ENCODE measurements at regions not wholly inside any gene's neighbourhood (a gene's known extent, or its start where the extent isn't known, plus 50 kb on each side); places are given as distances from the start of the nearest gene placed in this dataset.
A peak's percentile ranks its signal among the peaks of the same experiment; 100 is the strongest.

DNA sequence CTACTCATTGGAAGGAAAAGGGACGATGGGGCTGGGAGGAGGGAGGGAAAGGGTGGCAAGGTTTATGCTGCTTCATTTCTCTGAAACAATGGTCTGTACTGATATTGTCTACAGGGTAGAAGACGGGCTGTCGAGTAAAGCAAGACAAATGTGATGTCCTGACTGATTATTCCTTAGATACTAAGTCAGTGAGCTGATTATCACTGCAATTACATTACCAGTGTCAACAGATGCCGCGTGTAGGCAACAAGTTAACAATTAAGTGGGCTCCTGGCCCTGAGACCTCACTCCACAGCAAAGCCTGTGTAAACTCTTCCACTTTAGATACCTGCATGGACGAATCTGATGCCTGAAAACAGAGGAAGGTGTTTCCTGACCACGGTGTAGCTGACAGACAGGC is 602.8 kb downstream of the IRX1 start:
- peak overlapping the region in 4 of 11 experiments; percentile 46 to 66 (median 56); a peak in 4 of 22 replicates for H3K4me2 ChIP-seq
- H3K4me3 ChIP-seq, result no peak overlapping the region

GRCh38 chr5:4199049-4199841 is 603.6 kb downstream of the IRX1 start:
- Histone ChIP-seq H3K4me1 (peaks cover 7 to 27% (median 18%) of the 10 kb centered on the region in 10 experiments; a peak in 17 of 20 replicates), H4K20me1 (no peaks in the 10 kb centered on the region), H3K9me3 (replicated peaks in 1 of 11) (no peaks in the 10 kb centered on the region), H3K27me3 (no peaks in the 10 kb centered on the region), H3K9ac (no peak overlapping the region), H3K4me3 (no peak overlapping the region), H3K4me2 (no peak overlapping the region), H3K27ac (no peak overlapping the region), H3K36me3 (no peaks in the 10 kb centered on the region)
- no peak for TF ChIP-seq Cebpa-rat (IDR thresholded peaks at IDR 0.05)

More for the DNA sequence above, 602.8 kb downstream of the IRX1 start:
- Histone ChIP-seq H4K20me1 (no peaks in the 10 kb centered on the region), H3K27ac (no peak overlapping the region), H3K36me3 (no peaks in the 10 kb centered on the region), H3K4me1 (peaks cover 7 to 27% (median 18%) of the 10 kb centered on the region in 10 experiments; a peak in 17 of 20 replicates), H3K27me3 (no peaks in the 10 kb centered on the region), H3K9ac (no peak overlapping the region), H3K9me3 (replicated peaks in 1 of 11) (no peaks in the 10 kb centered on the region)
- no peak for TF ChIP-seq Cebpa-rat (IDR thresholded peaks at IDR 0.05)

DNA sequence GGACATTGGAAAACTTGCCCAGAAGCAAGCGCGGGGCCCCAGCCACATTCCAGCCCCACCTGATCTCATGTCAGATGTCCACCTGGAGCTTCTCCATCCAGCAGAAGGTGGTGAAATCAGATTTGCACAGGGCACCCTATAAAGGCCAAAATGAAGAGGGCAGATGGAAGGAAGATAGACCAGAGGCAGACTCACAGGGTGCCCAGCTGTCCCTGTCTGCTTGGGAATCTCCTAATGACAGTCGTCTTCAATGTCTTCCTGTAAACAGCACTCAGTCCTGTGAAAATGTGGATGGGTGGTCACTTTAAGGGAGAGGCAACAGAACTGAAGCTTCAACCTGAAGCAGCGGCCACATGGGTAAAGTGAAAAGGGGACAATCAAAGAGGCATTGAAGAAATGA is 607.5 kb downstream of the IRX1 start:
- peaks cover 0 to 9% (median 0%) of the 10 kb centered on the region in 11 experiments; a peak in 6 of 22 replicates for H3K9me3 ChIP-seq (replicated peaks in 1 of 11)
- no peak overlapping the region for H3K4me2 ChIP-seq
- no peaks in the 10 kb centered on the region for H3K36me3 ChIP-seq
- no peaks in the 10 kb centered on the region for H3K27me3 ChIP-seq
- H3K4me1 ChIP-seq, result peaks cover 0 to 19% (median 6%) of the 10 kb centered on the region in 10 experiments; a peak in 9 of 20 replicates
- H3K4me3 ChIP-seq, result no peak overlapping the region
- H4K20me1 ChIP-seq, result no peaks in the 10 kb centered on the region
- no peak overlapping the region for H3K9ac ChIP-seq
- H3K27ac ChIP-seq, result no peak overlapping the region
- TF ChIP-seq Cebpa-rat (IDR thresholded peaks at IDR 0.05), result no peak

GRCh38 chr5:4204276-4205141 is 608.9 kb downstream of the IRX1 start:
- Histone ChIP-seq H3K27me3 (no peaks in the 10 kb centered on the region), H4K20me1 (no peaks in the 10 kb centered on the region), H3K4me3 (no peak overlapping the region), H3K9ac (no peak overlapping the region), H3K4me2 (no peak overlapping the region), H3K9me3 (replicated peaks in 1 of 11) (peaks cover 0 to 10% (median 0%) of the 10 kb centered on the region in 11 experiments; a peak in 6 of 22 replicates), H3K27ac (no peak overlapping the region), H3K36me3 (no peaks in the 10 kb centered on the region), H3K4me1 (peaks cover 0 to 10% (median 5%) of the 10 kb centered on the region in 10 experiments; a peak in 5 of 20 replicates)
- no peak for TF ChIP-seq Cebpa-rat (IDR thresholded peaks at IDR 0.05)

GRCh38 chr5:4205398-4205797 is 609.8 kb downstream of the IRX1 start:
- no peaks in the 10 kb centered on the region for H3K27me3 ChIP-seq
- H3K27ac ChIP-seq, result no peak overlapping the region
- peak overlapping the region in 3 of 11 experiments; percentile 28 to 33 (median 30); a peak in 2 of 22 replicates for H3K4me2 ChIP-seq

DNA sequence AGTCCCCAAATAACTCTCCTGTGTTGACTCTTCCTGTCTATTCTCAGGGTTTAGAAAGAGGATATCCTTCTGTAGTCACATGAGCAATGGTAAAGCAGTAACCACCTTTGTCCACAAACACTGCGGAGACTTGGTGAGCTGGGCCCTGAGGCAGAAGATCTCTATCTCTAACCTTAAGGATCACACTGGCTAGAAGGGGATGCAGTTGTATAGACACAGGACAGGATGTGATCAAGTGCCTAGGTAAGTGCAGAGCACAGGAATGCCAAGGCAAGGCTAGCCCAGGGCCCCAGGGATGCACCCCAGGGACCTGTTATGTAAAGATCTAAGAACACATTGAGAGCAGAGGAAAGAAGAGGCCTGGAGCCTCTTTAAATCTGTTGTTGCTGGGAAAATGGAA is 610.5 kb downstream of the IRX1 start:
- H4K20me1 ChIP-seq, result no peaks in the 10 kb centered on the region
- no peaks in the 10 kb centered on the region for H3K36me3 ChIP-seq
- H3K27me3 ChIP-seq, result no peaks in the 10 kb centered on the region
- no peak for TF ChIP-seq Cebpa-rat (IDR thresholded peaks at IDR 0.05)
- H3K27ac ChIP-seq, result no peak overlapping the region
- peaks cover 0 to 10% (median 0%) of the 10 kb centered on the region in 11 experiments; a peak in 7 of 22 replicates for H3K9me3 ChIP-seq (replicated peaks in 1 of 11)
- H3K4me2 ChIP-seq, result peak overlapping the region in 6 of 11 experiments; percentile 26 to 33 (median 31); a peak in 6 of 22 replicates
- peaks cover 0 to 10% (median 5%) of the 10 kb centered on the region in 10 experiments; a peak in 5 of 20 replicates for H3K4me1 ChIP-seq
- no peak overlapping the region for H3K4me3 ChIP-seq
- H3K9ac ChIP-seq, result no peak overlapping the region

More at GRCh38 chr5:4205398-4205797, 609.8 kb downstream of the IRX1 start:
- no peak for TF ChIP-seq Cebpa-rat (IDR thresholded peaks at IDR 0.05)
- no peaks in the 10 kb centered on the region for H4K20me1 ChIP-seq
- peaks cover 0 to 10% (median 5%) of the 10 kb centered on the region in 10 experiments; a peak in 5 of 20 replicates for H3K4me1 ChIP-seq
- H3K4me3 ChIP-seq, result no peak overlapping the region
- peaks cover 0 to 10% (median 0%) of the 10 kb centered on the region in 11 experiments; a peak in 7 of 22 replicates for H3K9me3 ChIP-seq (replicated peaks in 1 of 11)
- H3K9ac ChIP-seq, result no peak overlapping the region
- no peaks in the 10 kb centered on the region for H3K36me3 ChIP-seq

- peaks cover 0 to 10% (median 0%) of the 10 kb centered on the region in 11 experiments; a peak in 7 of 22 replicates for H3K9me3 ChIP-seq (replicated peaks in 1 of 11)
- H3K36me3 ChIP-seq, result no peaks in the 10 kb centered on the region
- no peak overlapping the region for H3K9ac ChIP-seq
- H3K27me3 ChIP-seq, result no peaks in the 10 kb centered on the region
- H3K4me2 ChIP-seq, result no peak overlapping the region
- H3K27ac ChIP-seq, result no peak overlapping the region
- TF ChIP-seq Cebpa-rat (IDR thresholded peaks at IDR 0.05), result no peak
- no peak overlapping the region for H3K4me3 ChIP-seq
- H3K4me1 ChIP-seq, result peaks cover 0 to 10% (median 5%) of the 10 kb centered on the region in 10 experiments; a peak in 5 of 20 replicates
- no peaks in the 10 kb centered on the region for H4K20me1 ChIP-seq
These were observed 611.9 kb downstream of the IRX1 start for GRCh38 chr5:4207486-4207885.

DNA sequence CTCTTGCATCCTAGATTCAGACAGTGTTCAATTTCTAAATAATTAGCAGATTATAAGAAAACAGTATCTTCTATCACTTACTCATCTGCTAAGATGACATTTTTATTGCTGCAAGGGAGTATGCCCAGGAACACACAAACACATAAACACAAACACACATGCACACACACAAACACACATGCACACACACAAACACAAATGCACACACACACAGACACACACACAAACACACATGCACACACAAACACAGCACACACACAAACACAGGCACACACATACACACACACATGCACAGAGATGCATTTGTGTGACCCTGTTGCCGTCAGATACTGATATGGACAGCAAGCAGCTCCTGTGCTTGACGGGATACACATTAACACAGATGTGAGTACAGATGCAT is 612.9 kb downstream of the IRX1 start:
- no peak for TF ChIP-seq Cebpa-rat (IDR thresholded peaks at IDR 0.05)
- Histone ChIP-seq H3K36me3 (no peaks in the 10 kb centered on the region), H3K4me1 (peaks cover 0 to 10% (median 5%) of the 10 kb centered on the region in 10 experiments; a peak in 5 of 20 replicates)

DNA sequence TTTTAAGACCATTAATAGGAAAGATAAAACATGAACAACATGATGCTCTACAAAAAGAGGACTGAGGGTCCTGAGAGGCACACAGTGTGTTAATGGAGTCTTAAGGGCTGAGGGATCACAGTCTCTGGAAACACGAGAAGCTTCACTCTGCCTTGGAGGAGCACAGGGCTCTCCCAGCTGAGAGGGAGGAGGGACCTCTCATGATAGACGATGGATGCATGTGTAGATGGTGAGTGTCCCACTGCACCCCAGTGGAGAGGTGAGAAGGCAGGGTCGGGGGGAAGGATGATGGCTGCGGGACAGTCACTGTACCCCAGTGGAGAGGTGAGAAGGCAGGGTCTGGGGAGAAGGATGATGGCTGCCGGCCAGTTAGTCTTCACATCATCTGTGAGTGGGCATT is 613.4 kb downstream of the IRX1 start:
- peaks cover 0 to 10% (median 0%) of the 10 kb centered on the region in 11 experiments; a peak in 7 of 22 replicates for H3K9me3 ChIP-seq (replicated peaks in 1 of 11)
- no peaks in the 10 kb centered on the region for H3K27me3 ChIP-seq
- H3K9ac ChIP-seq, result no peak overlapping the region
- no peaks in the 10 kb centered on the region for H3K36me3 ChIP-seq
- H3K27ac ChIP-seq, result no peak overlapping the region
- TF ChIP-seq Cebpa-rat (IDR thresholded peaks at IDR 0.05), result no peak
- H4K20me1 ChIP-seq, result no peaks in the 10 kb centered on the region
- H3K4me2 ChIP-seq, result no peak overlapping the region
- no peak overlapping the region for H3K4me3 ChIP-seq
- H3K4me1 ChIP-seq, result peaks cover 0 to 10% (median 5%) of the 10 kb centered on the region in 10 experiments; a peak in 5 of 20 replicates

More for the DNA sequence above, 612.9 kb downstream of the IRX1 start:
- Histone ChIP-seq H3K9ac (no peak overlapping the region), H3K9me3 (replicated peaks in 1 of 11) (peaks cover 0 to 10% (median 0%) of the 10 kb centered on the region in 11 experiments; a peak in 7 of 22 replicates), H3K27me3 (no peaks in the 10 kb centered on the region), H3K4me3 (no peak overlapping the region), H3K27ac (no peak overlapping the region), H3K4me2 (no peak overlapping the region), H4K20me1 (no peaks in the 10 kb centered on the region)

Data from BLaER1 treated with 17β-estradiol and CSF1 and Interleukin-3, amounts not matched to agents 10 nM and 100 nM (cell line).